Ovary (tissue), 3 donors: ENCODE measurements at regions not wholly inside any gene's neighbourhood (a gene's known extent, or its start where the extent isn't known, plus 50 kb on each side); places are given as distances from the start of the nearest gene placed in this dataset.

Experiments used
- EP300 ChIP-seq: sonication (generic); formaldehyde crosslinking; IDR thresholded peaks from one replicate; pipeline ENCODE4 v1.6.1; 2017; ENCODE audit warnings: antibody characterized with exemption
- TF ChIP-seq, protein P1 (sequence below), 3 donors: fragments of 450-650 bp in 2 of 3; fragments of 200-600 bp in 1 of 3; IDR thresholded peaks; one replicate each; pipeline versions ENCODE4 v1.5.1 to v1.8.0; 2016 to 2022; ENCODE audit warnings: antibody characterized with exemption in 3 of 3, mild to moderate bottlenecking in 1 of 3
- donor health status: DM: no; HTN: no; CAD: no.

GRCh38 chr16:27703121-27703520 is 153.2 kb downstream of the KATNIP start:
- TF ChIP-seq, protein P1, sequence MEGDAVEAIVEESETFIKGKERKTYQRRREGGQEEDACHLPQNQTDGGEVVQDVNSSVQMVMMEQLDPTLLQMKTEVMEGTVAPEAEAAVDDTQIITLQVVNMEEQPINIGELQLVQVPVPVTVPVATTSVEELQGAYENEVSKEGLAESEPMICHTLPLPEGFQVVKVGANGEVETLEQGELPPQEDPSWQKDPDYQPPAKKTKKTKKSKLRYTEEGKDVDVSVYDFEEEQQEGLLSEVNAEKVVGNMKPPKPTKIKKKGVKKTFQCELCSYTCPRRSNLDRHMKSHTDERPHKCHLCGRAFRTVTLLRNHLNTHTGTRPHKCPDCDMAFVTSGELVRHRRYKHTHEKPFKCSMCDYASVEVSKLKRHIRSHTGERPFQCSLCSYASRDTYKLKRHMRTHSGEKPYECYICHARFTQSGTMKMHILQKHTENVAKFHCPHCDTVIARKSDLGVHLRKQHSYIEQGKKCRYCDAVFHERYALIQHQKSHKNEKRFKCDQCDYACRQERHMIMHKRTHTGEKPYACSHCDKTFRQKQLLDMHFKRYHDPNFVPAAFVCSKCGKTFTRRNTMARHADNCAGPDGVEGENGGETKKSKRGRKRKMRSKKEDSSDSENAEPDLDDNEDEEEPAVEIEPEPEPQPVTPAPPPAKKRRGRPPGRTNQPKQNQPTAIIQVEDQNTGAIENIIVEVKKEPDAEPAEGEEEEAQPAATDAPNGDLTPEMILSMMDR (IDR thresholded peaks at IDR 0.05): no peak
- TF ChIP-seq EP300: no peak
